GM21423 (cell line): ENCODE measurements at regions not wholly inside any gene's neighbourhood (a gene's known extent, or its start where the extent isn't known, plus 50 kb on each side); places are given as distances from the start of the nearest gene placed in this dataset.
"Not testable (repeated sequence)": the region's sequence is repeated elsewhere in the genome, so short reads cannot be mapped to it uniquely, and the experiment has no call there.

Source experiments
- ATAC-seq: cut with Tn5 transposase; IDR thresholded peaks from one replicate; pipeline ENCODE4 v1.9.1; 2021; ENCODE audit warnings: mild to moderate bottlenecking, moderate library complexity; ENCODE audit not compliant: unreplicated experiment

GRCh38 chr3:36063992-36064391 lies 316.3 kb upstream of the STAC start:
- no peak for ATAC-seq

- ATAC-seq = no peak
Measured at GRCh38 chr3:36065321-36065720, 315.0 kb upstream of the STAC start.

DNA sequence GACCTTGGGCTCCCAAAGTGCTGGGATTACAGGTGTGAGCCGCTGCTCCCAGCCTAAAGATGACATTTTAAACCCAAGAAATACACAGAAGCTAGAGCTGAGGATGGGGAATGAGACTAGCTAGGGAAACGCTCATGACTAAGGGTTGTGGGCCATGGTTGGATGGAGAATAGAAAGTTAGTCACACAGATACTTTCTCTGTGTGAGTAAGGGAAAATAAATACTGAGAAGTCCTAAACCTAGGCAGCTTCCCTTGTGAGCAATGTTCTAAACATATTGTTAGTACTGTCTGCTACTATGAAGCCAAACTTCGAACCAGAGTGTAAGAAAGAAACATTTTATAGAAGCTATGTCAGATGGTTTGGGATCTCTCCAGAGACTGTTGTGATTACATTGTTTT lies 304.8 kb upstream of the STAC start:
- no peak for ATAC-seq

DNA sequence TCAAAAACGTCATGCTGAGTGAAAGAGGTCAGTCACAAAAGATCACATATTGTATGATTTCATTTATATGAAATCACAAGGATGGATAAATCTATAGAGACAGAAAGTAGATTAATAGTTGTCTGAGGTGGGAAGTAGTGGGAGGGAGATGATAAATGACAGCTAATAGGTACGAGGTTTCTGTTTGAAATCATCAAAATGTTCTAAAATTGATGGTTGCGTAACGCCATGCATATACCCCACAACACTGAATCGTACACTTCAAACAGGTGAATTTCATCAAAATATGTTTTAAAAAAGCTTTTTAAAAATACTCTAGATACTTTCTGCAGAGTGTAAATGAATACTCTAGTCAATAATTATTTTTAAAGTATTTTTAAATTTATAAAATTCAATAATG lies 303.0 kb upstream of the STAC start:
- no peak for ATAC-seq

DNA sequence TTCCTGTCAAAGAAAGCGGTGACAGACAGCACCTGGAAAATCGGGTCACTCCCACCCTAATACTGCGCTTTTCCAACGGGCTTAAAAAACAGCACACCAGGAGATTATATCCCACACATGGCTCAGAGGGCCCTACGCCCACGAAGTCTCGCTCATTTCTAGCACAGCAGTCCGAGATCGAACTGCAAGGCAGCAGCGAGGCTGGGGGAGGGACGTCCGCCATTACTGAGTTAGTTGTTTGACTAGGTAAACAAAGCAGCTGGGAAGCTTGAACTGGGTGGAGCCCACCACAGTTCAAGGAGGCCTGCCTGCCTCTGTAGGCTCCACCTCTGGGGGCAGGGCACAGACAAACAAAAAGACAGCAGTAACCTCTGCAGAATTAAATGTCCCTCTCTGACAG lies 297.3 kb upstream of the STAC start:
- ATAC-seq = not testable (repeated sequence)

GRCh38 chr3:36095238-36095637 lies 285.1 kb upstream of the STAC start:
- peak; percentile 83 for ATAC-seq

GRCh38 chr3:36097209-36097608 lies 283.1 kb upstream of the STAC start:
- no peak for ATAC-seq

GRCh38 chr3:36114353-36114752 lies 266.0 kb upstream of the STAC start:
- ATAC-seq = no peak

DNA sequence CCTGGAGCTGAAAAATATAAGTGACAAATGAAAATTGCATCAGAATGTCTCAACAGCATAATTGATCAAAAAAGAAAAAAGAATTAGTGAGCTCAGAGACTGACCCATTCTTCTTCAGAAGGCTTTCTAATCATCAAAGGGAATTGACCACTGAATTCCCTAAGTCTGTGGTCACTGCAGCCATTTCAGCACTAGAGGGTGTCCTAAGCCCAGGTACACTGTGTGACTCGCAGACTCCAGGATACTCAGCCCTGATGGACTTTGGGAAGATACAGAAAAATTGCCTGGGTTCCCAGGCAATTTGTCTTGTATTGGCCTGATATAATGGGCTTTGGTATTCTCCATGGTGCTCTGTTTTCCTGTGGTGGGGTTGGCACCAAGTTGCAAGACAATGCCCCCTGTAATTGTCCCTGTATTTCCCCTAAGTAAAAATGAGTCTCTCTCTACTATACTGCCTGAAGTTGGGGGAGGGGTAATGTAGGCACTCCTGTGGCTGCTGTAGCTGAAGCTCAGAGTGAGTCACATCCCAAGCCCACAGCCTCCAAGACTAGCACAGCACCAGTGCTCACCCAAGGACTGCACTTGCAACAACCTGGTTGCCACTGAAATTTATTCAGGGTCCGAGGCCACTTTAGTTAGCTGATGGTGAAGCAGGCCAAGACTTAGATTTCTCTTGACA lies 256.0 kb upstream of the STAC start:
- no peak for ATAC-seq

DNA sequence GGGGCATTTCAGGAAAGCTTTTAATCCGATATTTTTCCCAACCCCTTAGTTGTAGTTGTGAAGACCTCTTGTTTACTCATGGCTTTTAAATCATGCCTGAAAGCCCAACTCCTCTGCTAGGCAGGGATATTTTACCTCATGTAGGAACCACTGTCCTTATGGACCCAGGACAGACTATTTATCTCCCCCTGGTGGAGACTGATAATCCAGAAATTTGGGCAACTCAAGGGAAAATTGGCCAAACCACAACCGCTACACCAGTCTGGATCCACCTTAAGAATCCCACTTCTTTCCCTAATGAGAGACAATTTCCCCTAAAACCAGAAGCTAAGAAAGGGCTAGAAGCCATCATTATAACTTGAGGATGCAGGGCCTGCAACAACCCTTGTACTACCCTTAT lies 248.1 kb upstream of the STAC start:
- no peak for ATAC-seq

DNA sequence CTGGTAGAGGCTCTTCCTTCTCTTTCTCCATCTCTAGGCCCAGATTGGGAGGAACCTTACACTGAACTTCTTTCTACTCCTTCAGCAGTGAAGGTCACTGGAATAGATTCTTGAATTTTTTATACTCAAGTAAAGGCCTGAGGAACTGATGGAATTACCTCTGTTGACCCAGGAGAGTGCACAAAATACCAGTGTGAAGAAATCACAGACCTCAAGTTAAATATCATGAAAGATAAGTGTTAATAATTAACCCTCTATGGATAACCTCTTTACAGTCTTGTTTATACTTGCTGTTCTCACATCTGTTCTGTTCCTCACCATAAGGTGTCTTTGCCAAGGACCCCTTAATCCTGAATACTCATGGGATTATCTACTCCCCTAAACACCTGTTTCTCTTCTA lies 244.4 kb upstream of the STAC start:
- no peak for ATAC-seq

- no peak for ATAC-seq
Measured at GRCh38 chr3:36142746-36143145, 237.6 kb upstream of the STAC start.

DNA sequence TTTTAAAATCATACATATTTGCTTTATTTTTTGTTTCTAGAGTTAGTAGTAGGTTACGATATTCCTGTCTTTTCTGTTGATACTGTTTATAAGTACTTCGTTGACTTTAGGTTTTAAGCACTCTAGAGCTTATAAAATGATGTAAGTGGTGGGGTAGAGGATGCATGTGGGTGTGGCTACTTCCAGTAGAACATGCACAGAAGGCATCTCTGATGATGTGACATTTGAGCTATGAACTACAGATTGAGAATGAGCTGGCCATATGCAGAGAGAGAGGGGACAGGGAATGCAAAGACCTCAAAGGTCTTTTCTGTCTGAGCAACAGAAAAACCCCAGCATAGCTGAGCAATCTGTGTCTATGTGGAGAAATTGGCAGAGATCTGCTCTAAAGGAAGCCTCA lies 233.9 kb upstream of the STAC start:
- ATAC-seq = no peak

GRCh38 chr3:36147934-36148558 lies 232.3 kb upstream of the STAC start:
- no peak for ATAC-seq

DNA sequence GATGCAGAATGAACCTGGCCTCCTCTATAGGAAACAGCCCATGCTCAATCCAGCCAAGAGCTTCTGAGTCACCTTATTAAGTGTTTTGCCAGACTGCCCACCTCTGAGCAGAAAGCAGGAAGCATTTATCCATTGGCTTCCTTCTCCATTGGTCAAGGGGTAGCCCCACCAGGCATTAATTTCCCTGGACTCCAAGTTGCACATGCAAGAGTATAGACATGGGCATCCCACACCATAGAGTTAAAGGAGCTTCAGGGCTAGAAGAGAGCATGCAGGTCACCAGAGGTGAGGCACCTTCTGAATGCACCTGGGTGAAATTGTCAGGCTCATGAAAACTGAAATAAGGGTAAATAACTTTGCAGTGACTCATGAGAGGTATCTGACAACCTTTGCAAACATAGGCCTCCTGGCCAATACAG lies 230.8 kb upstream of the STAC start:
- no peak for ATAC-seq

- ATAC-seq = no peak
Measured at GRCh38 chr3:36155515-36155914, 224.8 kb upstream of the STAC start.

GRCh38 chr3:36164400-36164799 lies 215.9 kb upstream of the STAC start:
- no peak for ATAC-seq

- ATAC-seq = no peak
Measured at GRCh38 chr3:36165509-36166290, 214.6 kb upstream of the STAC start.

- ATAC-seq = no peak
Measured at GRCh38 chr3:36166477-36166876, 213.8 kb upstream of the STAC start.

GRCh38 chr3:36172699-36173098 lies 207.6 kb upstream of the STAC start:
- no peak for ATAC-seq

GRCh38 chr3:36175113-36175812 lies 205.0 kb upstream of the STAC start:
- ATAC-seq = no peak
